ENCODE measurements at regions not wholly inside any gene's neighbourhood (a gene's known extent, or its start where the extent isn't known, plus 50 kb on each side); places are given as distances from the start of the nearest gene placed in this dataset.

GRCh38 chrX:131764216-131764615 is 220.3 kb downstream of the OR13H1 start:
- Histone ChIP-seq H3K27ac (peak overlapping the region in 2 of 10 donors; percentile 27 to 69), H3K4me3 (peak overlapping the region in 3 of 10 donors; percentile 39 to 54 (median 44)), H3K9me3 (no peaks in the 10 kb centered on the region), H3K27me3 (peaks cover 0 to 12% (median 0%) of the 10 kb centered on the region in 7 donors), H3K4me1 (peaks cover 0 to 16% (median 0%) of the 10 kb centered on the region in 9 donors), H3K36me3 (no peaks in the 10 kb centered on the region)
- intact Hi-C loops (cut with DNase I): no loop called here
- 85 to 90% methylated on average over 5 of the region's 5 CpGs for WGBS, 2 donors
- ATAC-seq (no peak), DNase-seq (no peak)
- TF ChIP-seq, protein P1, sequence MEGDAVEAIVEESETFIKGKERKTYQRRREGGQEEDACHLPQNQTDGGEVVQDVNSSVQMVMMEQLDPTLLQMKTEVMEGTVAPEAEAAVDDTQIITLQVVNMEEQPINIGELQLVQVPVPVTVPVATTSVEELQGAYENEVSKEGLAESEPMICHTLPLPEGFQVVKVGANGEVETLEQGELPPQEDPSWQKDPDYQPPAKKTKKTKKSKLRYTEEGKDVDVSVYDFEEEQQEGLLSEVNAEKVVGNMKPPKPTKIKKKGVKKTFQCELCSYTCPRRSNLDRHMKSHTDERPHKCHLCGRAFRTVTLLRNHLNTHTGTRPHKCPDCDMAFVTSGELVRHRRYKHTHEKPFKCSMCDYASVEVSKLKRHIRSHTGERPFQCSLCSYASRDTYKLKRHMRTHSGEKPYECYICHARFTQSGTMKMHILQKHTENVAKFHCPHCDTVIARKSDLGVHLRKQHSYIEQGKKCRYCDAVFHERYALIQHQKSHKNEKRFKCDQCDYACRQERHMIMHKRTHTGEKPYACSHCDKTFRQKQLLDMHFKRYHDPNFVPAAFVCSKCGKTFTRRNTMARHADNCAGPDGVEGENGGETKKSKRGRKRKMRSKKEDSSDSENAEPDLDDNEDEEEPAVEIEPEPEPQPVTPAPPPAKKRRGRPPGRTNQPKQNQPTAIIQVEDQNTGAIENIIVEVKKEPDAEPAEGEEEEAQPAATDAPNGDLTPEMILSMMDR (IDR thresholded peaks at IDR 0.05): no peak

- WGBS, 2 donors: 94% methylated on average over 18 of the region's 18 CpGs
- Histone ChIP-seq H3K9me3 (no peaks in the 10 kb centered on the region), H3K36me3 (no peaks in the 10 kb centered on the region), H3K27me3 (peaks cover 0 to 21% (median 0%) of the 10 kb centered on the region in 7 donors), H3K4me1 (peaks cover 0 to 8% (median 0%) of the 10 kb centered on the region in 9 donors), H3K27ac (peak overlapping the region in 3 of 10 donors; percentile 57 to 89 (median 62)), H3K4me3 (peak overlapping the region in 4 of 10 donors; percentile 10 to 56 (median 33))
- peak in 3 of 8 donors; percentile 87 to 92 (median 91) for ATAC-seq
- TF ChIP-seq, protein P1 (IDR thresholded peaks at IDR 0.05): peak in 2 of 9 donors; percentile 45 to 48
- no peak for DNase-seq
- intact Hi-C loops (cut with DNase I): no loop called here
Measured at GRCh38 chrX:131778269-131779218, 234.7 kb downstream of the OR13H1 start.

GRCh38 chrX:131779306-131779705 is 235.4 kb downstream of the OR13H1 start:
- no peaks in the 10 kb centered on the region for H3K36me3 ChIP-seq
- H3K27me3 ChIP-seq: peaks cover 0 to 16% (median 0%) of the 10 kb centered on the region in 7 donors
- intact Hi-C loops (cut with DNase I): no loop called here
- DNase-seq (no peak), ATAC-seq (peak in 1 of 8 donors; percentile 12)
- H3K4me1 ChIP-seq: peaks cover 0 to 14% (median 0%) of the 10 kb centered on the region in 9 donors
- WGBS, 2 donors: 94 to 95% methylated on average over 7 of the region's 7 CpGs
- peak overlapping the region in 2 of 10 donors; percentile 62 to 89 for H3K27ac ChIP-seq
- TF ChIP-seq, protein P1 (IDR thresholded peaks at IDR 0.05): no peak
- peak overlapping the region in 2 of 10 donors; percentile 38 to 56 for H3K4me3 ChIP-seq
- no peaks in the 10 kb centered on the region for H3K9me3 ChIP-seq

DNA sequence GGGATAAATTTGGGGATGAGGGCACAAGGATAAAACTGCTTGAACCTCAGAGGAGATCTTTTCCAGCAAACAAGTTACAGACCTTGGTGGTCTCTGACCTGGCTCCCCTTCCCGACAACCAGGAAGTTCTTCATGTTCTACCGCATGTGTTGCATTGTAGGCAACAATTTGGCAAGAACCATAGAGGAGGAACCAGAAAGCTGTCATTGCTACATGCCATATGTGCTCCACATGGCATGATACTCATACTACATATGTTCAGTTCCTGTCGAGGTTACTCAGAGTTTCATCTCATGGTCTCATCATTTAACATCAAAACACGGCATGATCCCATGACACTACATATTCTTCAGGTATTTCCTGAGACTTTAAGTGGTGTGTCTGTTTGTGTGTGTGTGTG is 235.9 kb downstream of the OR13H1 start:
- Histone ChIP-seq H3K4me1 (peaks cover 0 to 14% (median 0%) of the 10 kb centered on the region in 9 donors), H3K27ac (no peak overlapping the region), H3K4me3 (no peak overlapping the region), H3K9me3 (no peaks in the 10 kb centered on the region), H3K36me3 (no peaks in the 10 kb centered on the region), H3K27me3 (peaks cover 0 to 16% (median 0%) of the 10 kb centered on the region in 7 donors)
- ATAC-seq: no peak
- TF ChIP-seq, protein P1 (IDR thresholded peaks at IDR 0.05): no peak
- no peak for DNase-seq
- 96% methylated on average over 4 of the region's 4 CpGs for WGBS, 2 donors
- intact Hi-C loops (cut with DNase I): no loop called here
